GM21619 (cell line): ENCODE measurements at regions not wholly inside any gene's neighbourhood (a gene's known extent, or its start where the extent isn't known, plus 50 kb on each side); places are given as distances from the start of the nearest gene placed in this dataset.

Experiments
- ATAC-seq: cut with Tn5 transposase; IDR thresholded peaks from one replicate; pipeline ENCODE4 v1.9.1; 2021; ENCODE audit not compliant: unreplicated experiment

- no peak for ATAC-seq
These were observed 212.6 kb downstream of the LACC1 start for GRCh38 chr13:44092078-44092970.

DNA sequence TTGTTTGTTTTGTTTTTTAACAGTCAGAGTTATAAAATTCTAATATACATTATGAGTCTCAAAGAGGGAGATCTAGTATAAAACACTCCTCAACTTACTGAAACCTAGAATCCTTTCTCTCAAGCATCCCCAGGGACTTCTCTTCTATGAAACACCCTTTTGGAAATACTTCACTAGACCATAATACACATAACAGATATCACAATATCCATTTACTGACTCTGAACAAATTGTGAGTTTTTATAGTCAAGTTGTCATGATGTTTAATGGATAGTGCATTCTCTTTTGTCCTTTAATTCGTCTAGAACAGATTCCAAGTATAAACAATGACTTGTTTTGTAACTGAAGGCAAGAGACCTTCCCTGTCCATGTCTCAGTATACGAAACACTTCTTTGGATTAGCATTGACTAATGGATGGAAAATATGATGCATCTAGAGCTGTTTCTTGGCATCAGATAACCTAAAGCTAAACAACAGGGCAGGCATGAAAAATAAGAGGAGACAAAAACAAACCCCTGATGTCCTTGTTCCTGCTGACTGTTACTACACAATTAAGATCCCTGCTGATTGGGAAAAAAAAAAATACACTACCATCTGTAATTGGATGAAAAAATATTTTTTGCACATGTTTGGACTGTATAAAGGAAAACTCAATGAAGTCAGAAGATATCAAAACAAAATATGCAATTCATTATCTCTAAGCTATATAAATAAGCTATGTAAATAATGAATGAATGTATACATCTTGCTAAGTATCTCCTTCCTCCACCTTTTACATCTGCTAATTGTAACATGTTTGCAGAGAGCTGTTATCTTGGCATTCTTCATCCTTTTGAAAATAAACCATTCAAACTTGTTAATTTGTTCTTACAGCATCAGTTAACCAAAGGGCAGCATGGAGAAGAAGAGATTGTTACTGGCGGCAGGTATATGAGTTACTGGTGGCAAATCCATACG is 214.2 kb downstream of the LACC1 start:
- no peak for ATAC-seq

DNA sequence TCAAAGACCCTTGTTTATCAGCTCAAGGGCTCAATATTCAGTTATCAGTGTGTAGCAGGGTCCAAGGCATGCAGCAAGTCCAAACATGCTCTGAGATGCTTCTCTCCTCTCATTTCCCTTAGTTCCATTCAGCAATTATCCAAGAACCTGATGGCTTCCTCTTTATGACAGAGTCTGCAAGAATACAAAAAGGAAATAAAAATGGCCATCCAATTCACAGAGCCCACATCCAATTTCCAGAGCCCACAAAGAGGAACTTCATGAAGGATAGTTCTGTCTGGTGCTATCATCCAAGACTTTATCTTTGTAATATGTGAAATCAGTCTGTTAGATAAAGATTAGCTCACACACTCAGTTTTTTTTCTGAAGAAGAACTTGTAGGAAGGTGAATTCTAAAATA is 217.2 kb downstream of the LACC1 start:
- ATAC-seq, result no peak

GRCh38 chr13:44098559-44098958 is 218.9 kb downstream of the LACC1 start:
- no peak for ATAC-seq

GRCh38 chr13:44101347-44102083 is 221.8 kb downstream of the LACC1 start:
- no peak for ATAC-seq

DNA sequence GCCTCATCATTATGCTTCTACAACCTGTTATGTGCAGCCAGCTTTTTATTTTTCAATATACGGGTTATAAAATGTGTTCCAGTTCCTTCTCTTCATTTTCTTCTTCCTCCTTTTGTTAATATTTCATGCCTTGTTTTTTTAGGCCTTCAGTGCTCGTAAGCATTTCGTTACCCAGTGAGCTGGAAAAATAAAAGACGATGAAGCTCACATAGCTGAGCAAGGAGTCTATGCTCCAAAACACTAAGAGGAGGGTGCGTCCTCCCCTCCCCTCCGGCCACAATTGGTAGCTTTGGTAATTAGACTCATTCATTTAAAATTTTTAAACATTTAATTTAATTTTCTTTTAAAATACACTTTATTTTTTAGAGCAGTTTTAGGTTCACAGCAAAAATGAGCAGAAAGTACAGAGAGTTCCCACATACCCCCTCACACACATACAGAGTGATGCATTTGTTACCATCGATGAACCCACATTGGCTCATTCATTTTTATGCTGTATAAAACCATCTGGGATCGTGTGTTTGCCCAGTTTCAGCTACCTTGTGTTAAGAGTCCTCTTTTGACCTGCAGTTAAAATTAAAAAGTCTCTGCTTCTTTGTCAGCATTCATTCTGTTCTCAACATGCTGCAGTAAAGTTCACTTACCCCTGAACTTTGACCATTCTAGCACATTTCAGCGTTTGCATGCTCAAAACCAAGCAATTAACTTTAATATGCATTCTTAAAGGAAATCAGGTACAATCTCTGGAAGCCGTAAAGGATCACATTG is 223.9 kb downstream of the LACC1 start:
- ATAC-seq, result no peak

GRCh38 chr13:44104197-44104490 is 224.4 kb downstream of the LACC1 start:
- ATAC-seq, result no peak

DNA sequence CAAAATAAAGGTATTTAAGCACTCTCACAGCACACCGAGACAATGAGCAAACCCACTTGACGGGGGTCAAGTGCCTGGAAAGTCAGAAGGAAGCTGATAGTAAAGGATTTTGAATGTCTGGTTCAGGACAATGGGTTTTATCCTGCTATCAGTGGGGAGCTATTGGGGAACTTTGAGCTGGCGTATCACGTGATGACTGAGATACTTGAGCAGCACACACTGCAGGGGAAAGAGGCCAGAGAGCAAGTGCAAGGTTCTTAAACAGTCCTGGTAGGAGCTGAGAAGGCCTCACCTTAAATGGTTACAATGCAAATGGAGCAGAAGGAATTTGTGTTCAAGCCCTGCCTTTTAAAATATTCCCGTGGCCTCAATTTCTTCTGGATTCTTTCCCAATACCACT is 225.3 kb downstream of the LACC1 start:
- no peak for ATAC-seq

DNA sequence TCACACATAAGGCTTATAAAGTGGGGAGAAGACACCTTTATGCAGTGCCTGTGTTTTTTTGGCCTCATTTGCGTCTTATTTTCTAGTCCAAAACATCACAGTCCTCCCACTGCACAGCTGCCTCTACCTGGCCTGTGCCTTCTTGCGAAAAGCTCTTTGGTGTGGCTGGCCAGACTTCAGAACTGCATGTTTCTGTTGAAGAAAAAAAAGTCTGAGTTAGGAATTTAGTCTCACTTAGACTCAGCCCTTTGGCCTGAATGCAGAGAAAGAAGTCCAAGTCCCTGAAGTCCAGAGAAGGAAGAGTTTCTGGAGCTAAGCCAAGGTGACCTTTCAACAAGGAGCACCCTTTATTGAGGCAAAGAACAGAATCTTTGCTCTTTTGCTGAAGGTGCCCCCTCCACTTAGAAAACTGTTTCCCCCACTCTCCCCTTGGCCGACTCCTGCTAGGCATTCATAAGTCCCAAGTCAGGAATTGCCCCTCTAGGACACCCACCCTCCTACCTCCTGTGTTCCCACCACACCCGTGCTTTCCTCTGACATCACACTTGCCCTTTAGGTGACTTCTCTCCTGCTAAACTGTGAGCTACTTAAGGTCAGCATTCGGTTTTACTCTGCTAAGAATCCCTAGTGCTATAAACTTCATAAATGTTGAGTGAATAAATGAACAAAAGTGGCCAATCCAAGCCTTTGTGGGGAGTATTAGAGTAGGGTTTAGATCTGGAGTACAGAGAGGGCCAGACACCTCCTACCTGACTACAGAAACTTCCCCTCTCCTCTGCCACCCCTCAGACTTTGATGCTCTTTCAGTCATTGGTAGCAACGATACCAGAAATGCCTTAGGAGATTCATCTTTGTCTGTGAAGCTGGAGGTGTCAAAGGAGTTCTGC is 226.8 kb downstream of the LACC1 start:
- ATAC-seq, result no peak

- ATAC-seq, result no peak
These were observed 227.8 kb downstream of the LACC1 start for GRCh38 chr13:44107357-44108121.

GRCh38 chr13:44108331-44108858 is 228.7 kb downstream of the LACC1 start:
- no peak for ATAC-seq

DNA sequence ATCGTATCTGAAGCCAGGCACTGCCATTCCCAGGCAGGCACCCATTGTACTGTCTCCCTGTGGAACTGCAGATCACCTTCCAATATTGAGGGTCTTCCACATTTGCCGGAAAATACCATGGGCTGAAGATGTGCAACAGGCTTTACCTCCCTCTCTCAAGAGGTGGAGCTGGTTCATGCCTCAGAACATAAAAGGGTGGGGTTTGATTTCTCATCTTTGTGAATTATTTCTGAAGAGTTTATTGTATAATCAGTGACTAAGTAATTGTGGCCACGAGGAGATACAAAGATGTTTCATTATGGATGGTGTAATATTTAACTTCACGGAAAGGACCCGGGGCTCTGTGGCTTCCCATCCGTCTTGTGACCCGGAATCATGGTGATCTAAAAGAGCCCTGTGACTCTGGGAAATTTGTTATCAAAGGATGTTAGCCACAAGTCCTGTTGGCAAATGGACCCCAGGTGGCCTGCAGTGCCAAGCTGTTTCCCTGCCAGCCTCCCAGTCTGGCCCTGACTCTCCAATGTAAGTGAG is 230.5 kb downstream of the LACC1 start:
- no peak for ATAC-seq

- ATAC-seq, result no peak
These were observed 232.0 kb downstream of the LACC1 start for GRCh38 chr13:44111701-44112100.

- no peak for ATAC-seq
These were observed 233.1 kb downstream of the LACC1 start for GRCh38 chr13:44112700-44113329.

GRCh38 chr13:44116562-44117332 is 237.0 kb downstream of the LACC1 start:
- no peak for ATAC-seq

GRCh38 chr13:44117351-44117750 is 237.6 kb downstream of the LACC1 start:
- no peak for ATAC-seq

DNA sequence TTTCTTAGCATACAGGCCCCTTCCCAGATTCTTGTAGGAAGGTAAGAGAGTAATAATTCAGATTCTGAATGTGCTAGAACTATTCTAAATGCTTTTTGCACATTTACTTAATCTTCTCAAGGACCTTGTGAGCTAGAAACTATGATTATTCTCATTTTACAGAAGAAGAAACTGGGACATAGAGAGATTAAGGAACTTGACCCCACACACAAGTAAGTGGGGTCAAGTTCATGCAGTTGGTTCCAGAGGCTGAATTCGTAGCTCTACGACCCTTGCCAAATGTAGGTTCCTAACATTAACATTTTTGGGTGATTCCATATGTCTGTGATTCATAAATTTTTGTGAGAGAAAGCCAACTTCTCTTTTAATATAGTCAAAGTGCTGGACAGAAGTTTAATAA is 238.1 kb downstream of the LACC1 start:
- ATAC-seq, result no peak
